ENCODE measurements at regions not wholly inside any gene's neighbourhood (a gene's known extent, or its start where the extent isn't known, plus 50 kb on each side); places are given as distances from the start of the nearest gene placed in this dataset.

DNA sequence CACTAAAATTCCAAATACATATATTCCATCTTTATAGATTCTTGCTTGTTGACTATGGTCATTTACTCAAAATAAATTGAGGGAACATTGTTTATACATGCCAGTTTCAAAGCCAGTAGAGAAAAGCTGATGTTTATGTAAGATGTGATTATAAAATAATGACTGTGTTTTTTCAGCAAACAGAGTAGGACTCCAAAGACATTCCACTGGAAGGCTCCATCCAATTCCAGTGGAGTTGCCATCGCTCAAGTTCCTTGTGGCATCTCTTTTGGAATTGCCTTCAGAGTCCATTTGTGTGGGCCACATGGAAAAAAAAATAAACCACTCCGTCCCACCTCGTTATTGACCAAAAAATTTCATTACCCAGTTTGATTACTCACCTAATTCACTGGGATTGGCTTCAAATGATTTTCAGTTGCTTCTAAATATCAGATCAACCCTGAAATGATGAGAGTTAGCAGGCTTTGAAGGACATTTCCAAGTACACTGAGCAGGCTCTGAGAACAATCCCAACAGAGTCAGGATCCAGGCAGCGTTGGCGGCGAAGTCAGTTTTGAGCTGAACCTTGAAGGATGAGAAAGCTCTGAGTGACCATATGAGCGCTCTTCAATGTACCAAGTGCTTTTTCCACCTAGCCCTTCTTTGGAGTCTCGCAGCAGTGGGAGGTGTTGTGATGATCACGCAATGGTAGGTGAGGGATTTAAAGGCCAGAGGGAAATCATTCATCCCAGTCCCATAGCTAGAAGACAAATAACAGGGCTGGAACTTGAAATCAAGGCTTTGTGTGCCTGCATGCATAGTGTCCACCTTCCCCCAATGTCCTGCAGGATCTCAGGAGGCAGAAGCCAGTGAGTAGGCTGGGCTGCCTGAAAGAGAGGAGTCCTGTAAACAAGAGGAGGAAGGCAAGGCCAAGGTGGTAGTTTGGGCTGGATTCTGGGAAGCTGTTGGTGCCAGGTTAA, 281.7 kb downstream of the CDC5L start:
- intact Hi-C loops (cut with DNase I) = no loop called here

DNA sequence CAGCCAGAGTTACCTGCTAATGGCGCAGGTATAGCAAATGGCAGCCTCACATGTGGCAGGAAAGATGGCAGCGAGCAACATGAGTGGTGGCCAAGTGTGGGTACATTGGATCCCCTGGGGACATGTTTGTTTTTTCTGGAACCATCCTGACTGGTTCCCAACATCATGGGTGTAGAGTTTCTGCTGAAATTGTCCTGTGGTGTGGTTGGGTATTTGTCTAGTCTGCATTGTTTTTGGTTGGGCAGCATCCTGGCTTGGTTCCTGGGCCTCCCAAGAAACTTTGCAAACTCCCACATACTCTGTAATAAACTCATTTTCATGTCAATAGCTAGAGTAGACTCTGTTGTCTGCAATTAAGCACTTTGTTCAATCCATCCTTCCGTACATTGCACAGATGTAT, 282.6 kb downstream of the CDC5L start:
- Histone ChIP-seq H3K27ac (no peak overlapping the region), H3K9me3 (no peaks in the 10 kb centered on the region), H3K36me3 (no peaks in the 10 kb centered on the region), H3K27me3 (no peaks in the 10 kb centered on the region), H3K4me3 (replicated peaks in 1 of 3) (no peak overlapping the region), H3K4me1 (peaks cover 4% of the 10 kb centered on the region in 2 donors)
- no peak for TF ChIP-seq POLR2A (IDR thresholded peaks at IDR 0.05)
- TF ChIP-seq, protein P1, sequence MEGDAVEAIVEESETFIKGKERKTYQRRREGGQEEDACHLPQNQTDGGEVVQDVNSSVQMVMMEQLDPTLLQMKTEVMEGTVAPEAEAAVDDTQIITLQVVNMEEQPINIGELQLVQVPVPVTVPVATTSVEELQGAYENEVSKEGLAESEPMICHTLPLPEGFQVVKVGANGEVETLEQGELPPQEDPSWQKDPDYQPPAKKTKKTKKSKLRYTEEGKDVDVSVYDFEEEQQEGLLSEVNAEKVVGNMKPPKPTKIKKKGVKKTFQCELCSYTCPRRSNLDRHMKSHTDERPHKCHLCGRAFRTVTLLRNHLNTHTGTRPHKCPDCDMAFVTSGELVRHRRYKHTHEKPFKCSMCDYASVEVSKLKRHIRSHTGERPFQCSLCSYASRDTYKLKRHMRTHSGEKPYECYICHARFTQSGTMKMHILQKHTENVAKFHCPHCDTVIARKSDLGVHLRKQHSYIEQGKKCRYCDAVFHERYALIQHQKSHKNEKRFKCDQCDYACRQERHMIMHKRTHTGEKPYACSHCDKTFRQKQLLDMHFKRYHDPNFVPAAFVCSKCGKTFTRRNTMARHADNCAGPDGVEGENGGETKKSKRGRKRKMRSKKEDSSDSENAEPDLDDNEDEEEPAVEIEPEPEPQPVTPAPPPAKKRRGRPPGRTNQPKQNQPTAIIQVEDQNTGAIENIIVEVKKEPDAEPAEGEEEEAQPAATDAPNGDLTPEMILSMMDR (IDR thresholded peaks at IDR 0.05) = no peak
- intact Hi-C loops (cut with DNase I) = no loop called here
- no peak for DNase-seq
- 99% methylated on average over 3 of the region's 3 CpGs for WGBS, 2 donors

More for the DNA sequence above, 281.7 kb downstream of the CDC5L start:
- peaks cover 4 to 7% of the 10 kb centered on the region in 2 donors for H3K4me1 ChIP-seq
- no peaks in the 10 kb centered on the region for H3K27me3 ChIP-seq
- H3K27ac ChIP-seq = no peak overlapping the region
- no peak overlapping the region for H3K4me3 ChIP-seq (replicated peaks in 1 of 3)
- no peak for DNase-seq
- no peaks in the 10 kb centered on the region for H3K9me3 ChIP-seq
- no peak for TF ChIP-seq POLR2A (IDR thresholded peaks at IDR 0.05)
- TF ChIP-seq, protein P1 (IDR thresholded peaks at IDR 0.05) = no peak
- 94 to 95% methylated on average over 9 of the region's 9 CpGs for WGBS, 2 donors
- H3K36me3 ChIP-seq = no peaks in the 10 kb centered on the region

DNA sequence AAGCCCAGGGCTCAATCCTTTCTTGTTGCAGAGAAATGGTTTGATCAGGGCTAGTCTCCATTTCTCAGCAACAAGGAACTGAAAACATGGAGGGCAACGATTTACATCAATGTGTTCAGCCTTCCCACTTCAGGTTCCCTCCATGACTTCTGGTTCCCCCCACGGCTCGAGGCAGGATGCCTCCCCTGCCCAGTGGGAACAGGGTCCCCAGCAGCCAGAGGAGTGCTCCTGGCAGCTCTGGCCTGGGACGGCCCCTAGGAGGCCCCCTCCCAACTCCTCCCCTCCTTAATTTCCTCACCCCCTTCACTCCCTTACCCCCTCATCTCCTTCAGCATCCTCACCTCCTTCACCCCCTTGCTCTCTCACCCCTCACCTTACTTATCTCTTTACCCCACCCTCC, 283.8 kb downstream of the CDC5L start:
- intact Hi-C loops (cut with DNase I) = no loop called here
- H3K27ac ChIP-seq = no peak overlapping the region
- H3K27me3 ChIP-seq = no peaks in the 10 kb centered on the region
- no peak for DNase-seq
- TF ChIP-seq, protein P1 (IDR thresholded peaks at IDR 0.05) = no peak
- TF ChIP-seq POLR2A (IDR thresholded peaks at IDR 0.05) = no peak
- H3K9me3 ChIP-seq = no peaks in the 10 kb centered on the region
- no peak overlapping the region for H3K4me3 ChIP-seq (replicated peaks in 1 of 3)
- H3K36me3 ChIP-seq = no peaks in the 10 kb centered on the region
- WGBS, 2 donors = 71 to 78% methylated on average over 4 of the region's 4 CpGs
- peaks cover 0 to 4% of the 10 kb centered on the region in 2 donors for H3K4me1 ChIP-seq

DNA sequence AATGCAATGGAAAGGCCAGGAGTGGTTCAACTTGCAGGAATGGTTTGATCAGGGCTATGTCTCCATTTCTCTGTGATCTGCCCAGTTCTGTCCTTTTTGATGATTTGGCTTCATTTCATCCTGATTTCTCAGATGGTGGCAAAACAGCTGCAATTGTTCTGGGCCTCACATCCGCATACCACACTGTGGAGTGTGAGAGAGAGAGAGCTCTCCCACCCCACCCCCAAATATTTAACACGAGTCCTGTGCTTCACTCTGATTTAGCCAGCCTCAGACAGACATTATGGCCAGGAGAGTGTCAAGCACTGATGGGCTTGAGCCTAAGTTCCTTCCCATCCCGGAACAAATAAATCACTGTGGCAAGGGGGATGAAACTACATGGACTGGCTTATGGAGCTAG, 284.6 kb downstream of the CDC5L start:
- WGBS, 2 donors = 82 to 87% methylated on average over 3 of the region's 3 CpGs
- H3K36me3 ChIP-seq = no peaks in the 10 kb centered on the region
- TF ChIP-seq, protein P1 (IDR thresholded peaks at IDR 0.05) = no peak
- TF ChIP-seq POLR2A (IDR thresholded peaks at IDR 0.05) = no peak
- H3K27me3 ChIP-seq = no peaks in the 10 kb centered on the region
- no peak for DNase-seq
- H3K9me3 ChIP-seq = no peaks in the 10 kb centered on the region
- peaks cover 0 to 4% of the 10 kb centered on the region in 2 donors for H3K4me1 ChIP-seq
- intact Hi-C loops (cut with DNase I) = no loop called here
- no peak overlapping the region for H3K27ac ChIP-seq
- H3K4me3 ChIP-seq (replicated peaks in 1 of 3) = no peak overlapping the region

DNA sequence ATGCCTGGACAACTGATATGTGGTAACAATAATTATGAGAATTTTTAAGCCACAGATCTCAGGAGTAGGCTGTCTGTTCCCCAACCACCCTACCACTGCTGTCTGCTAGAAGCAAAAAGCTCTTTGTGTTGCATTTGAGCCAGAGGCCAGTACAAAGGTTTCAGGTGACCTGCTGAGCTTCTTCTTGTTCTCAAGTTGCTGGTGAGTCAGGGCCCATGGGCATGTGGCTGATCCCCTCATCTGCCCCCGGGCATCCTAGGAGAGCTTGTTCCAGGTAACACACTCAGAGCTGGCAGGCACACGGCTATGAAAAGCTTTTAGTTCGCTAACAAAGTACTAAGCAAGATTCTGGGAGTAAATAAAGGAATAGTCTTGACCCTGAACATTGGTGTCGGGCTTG, 285.3 kb downstream of the CDC5L start:
- no peak for DNase-seq
- 84 to 85% methylated on average over 4 of the region's 4 CpGs for WGBS, 2 donors
- Histone ChIP-seq H3K36me3 (no peaks in the 10 kb centered on the region), H3K9me3 (no peaks in the 10 kb centered on the region), H3K4me1 (peaks cover 0 to 4% of the 10 kb centered on the region in 2 donors), H3K4me3 (replicated peaks in 1 of 3) (no peak overlapping the region), H3K27me3 (no peaks in the 10 kb centered on the region), H3K27ac (no peak overlapping the region)
- TF ChIP-seq POLR2A (IDR thresholded peaks at IDR 0.05) = no peak
- TF ChIP-seq, protein P1 (IDR thresholded peaks at IDR 0.05) = no peak
- intact Hi-C loops (cut with DNase I) = no loop called here
